SK-N-SH treated with all-trans-retinoic acid at 6 μM for 48 hours (cell line): ENCODE measurements at regions not wholly inside any gene's neighbourhood (a gene's known extent, or its start where the extent isn't known, plus 50 kb on each side); places are given as distances from the start of the nearest gene placed in this dataset.

ENCODE experiments used
- BACH2 ChIP-seq: fragments of 250-450 bp; sonication (Bioruptor Pico); IDR thresholded peaks from 2 replicates; pipeline ENCODE4 v1.9.0; 2021; ENCODE audit warnings: mild to moderate bottlenecking, borderline replicate concordance
- ESRRG ChIP-seq: fragments of 250-450 bp; sonication (Bioruptor Pico); IDR thresholded peaks from 2 replicates; pipeline ENCODE4 v1.6.1; 2021; ENCODE audit warnings: mild to moderate bottlenecking
- ISL1 ChIP-seq: fragments of 250-450 bp; sonication (Bioruptor Pico); IDR thresholded peaks from 2 replicates; pipeline ENCODE4 v2.1.2; 2022; ENCODE audit warnings: mild to moderate bottlenecking, moderate library complexity
- OSR1 ChIP-seq: fragments of 250-450 bp; sonication (Bioruptor Pico); IDR thresholded peaks from 2 replicates; pipeline ENCODE4 v1.8.0; 2022; ENCODE audit warnings: moderate library complexity, mild to moderate bottlenecking, inconsistent platforms
- TCF4 ChIP-seq: fragments of 250-450 bp; sonication (Bioruptor Pico); IDR thresholded peaks from 2 replicates; pipeline ENCODE4 v1.8.0; 2021; ENCODE audit warnings: mild to moderate bottlenecking, moderate library complexity, borderline replicate concordance
- ZC3H10 ChIP-seq: fragments of 250-450 bp; sonication (Bioruptor Pico); IDR thresholded peaks from 2 replicates; pipeline ENCODE4 v1.5.1; 2021; ENCODE audit warnings: mild to moderate bottlenecking, moderate library complexity
- ZFP3 ChIP-seq: fragments of 250-450 bp; sonication (Bioruptor Pico); IDR thresholded peaks from 2 replicates; pipeline ENCODE4 v1.5.0; 2020; ENCODE audit warnings: mild to moderate bottlenecking, moderate library complexity
- ZFP30 ChIP-seq: fragments of 450-650 bp; formaldehyde crosslinking; IDR thresholded peaks from 2 replicates; pipeline ENCODE4 v1.5.0; 2022; ENCODE audit warnings: mild to moderate bottlenecking, moderate library complexity
- ZNF70 ChIP-seq: fragments of 450-650 bp; formaldehyde crosslinking; IDR thresholded peaks from 2 replicates; pipeline ENCODE4 v1.5.0; 2020; ENCODE audit warnings: mild to moderate bottlenecking, moderate library complexity
- TF ChIP-seq, protein P1 (sequence below): fragments of 250-450 bp; sonication (Bioruptor Pico); IDR thresholded peaks from 2 replicates; pipeline ENCODE4 v1.8.0; 2020; ENCODE audit warnings: mild to moderate bottlenecking, moderate library complexity, borderline replicate concordance
- TF ChIP-seq, protein P2 (sequence below): fragments of 250-450 bp; sonication (Bioruptor Pico); IDR thresholded peaks from 2 replicates; pipeline ENCODE4 v1.8.0; 2021; ENCODE audit warnings: low read depth, mild to moderate bottlenecking, moderate library complexity, borderline replicate concordance
- TF ChIP-seq, protein P3 (sequence below): fragments of 250-450 bp; sonication (Bioruptor Pico); IDR thresholded peaks from 2 replicates; pipeline ENCODE4 v1.5.1; 2020; ENCODE audit warnings: low read depth, mild to moderate bottlenecking, moderate library complexity
- TF ChIP-seq, protein P4 (sequence below): fragments of 250-450 bp; sonication (Bioruptor Pico); IDR thresholded peaks from 2 replicates; pipeline ENCODE4 v1.5.1; 2021; ENCODE audit warnings: mild to moderate bottlenecking, moderate library complexity

DNA sequence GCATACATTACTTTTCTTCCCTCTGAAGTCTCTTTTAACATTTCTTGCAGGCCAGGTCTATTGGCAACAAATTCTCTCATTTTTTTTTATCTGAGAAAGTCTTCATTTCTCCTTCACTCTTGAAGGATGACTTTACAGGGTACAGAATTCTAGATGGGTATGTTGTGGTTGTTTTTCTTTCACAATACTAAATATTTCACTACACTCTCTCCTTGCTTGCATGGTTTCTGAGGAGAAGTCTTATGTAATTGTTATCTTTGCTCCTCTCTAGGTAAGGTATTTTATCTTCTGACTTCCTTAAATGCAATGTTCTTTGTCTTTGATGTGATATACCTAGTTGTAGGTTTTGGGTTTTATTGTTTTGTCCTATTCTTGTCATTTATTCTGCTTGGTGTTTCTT, 371.1 kb downstream of the FIGN start:
- TF ChIP-seq, protein P1, sequence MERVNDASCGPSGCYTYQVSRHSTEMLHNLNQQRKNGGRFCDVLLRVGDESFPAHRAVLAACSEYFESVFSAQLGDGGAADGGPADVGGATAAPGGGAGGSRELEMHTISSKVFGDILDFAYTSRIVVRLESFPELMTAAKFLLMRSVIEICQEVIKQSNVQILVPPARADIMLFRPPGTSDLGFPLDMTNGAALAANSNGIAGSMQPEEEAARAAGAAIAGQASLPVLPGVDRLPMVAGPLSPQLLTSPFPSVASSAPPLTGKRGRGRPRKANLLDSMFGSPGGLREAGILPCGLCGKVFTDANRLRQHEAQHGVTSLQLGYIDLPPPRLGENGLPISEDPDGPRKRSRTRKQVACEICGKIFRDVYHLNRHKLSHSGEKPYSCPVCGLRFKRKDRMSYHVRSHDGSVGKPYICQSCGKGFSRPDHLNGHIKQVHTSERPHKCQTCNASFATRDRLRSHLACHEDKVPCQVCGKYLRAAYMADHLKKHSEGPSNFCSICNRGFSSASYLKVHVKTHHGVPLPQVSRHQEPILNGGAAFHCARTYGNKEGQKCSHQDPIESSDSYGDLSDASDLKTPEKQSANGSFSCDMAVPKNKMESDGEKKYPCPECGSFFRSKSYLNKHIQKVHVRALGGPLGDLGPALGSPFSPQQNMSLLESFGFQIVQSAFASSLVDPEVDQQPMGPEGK (CRISPR knock-in tag), result no peak
- TF ChIP-seq OSR1 (CRISPR knock-in tag) (no peak), ESRRG (CRISPR knock-in tag) (no peak), TCF4 (CRISPR knock-in tag) (no peak), BACH2 (CRISPR knock-in tag) (no peak), ZFP3 (CRISPR knock-in tag) (no peak), ISL1 (CRISPR knock-in tag) (no peak), ZC3H10 (CRISPR knock-in tag) (no peak), ZFP30 (CRISPR knock-in tag) (no peak), ZNF70 (CRISPR knock-in tag) (no peak)
- TF ChIP-seq, protein P2, sequence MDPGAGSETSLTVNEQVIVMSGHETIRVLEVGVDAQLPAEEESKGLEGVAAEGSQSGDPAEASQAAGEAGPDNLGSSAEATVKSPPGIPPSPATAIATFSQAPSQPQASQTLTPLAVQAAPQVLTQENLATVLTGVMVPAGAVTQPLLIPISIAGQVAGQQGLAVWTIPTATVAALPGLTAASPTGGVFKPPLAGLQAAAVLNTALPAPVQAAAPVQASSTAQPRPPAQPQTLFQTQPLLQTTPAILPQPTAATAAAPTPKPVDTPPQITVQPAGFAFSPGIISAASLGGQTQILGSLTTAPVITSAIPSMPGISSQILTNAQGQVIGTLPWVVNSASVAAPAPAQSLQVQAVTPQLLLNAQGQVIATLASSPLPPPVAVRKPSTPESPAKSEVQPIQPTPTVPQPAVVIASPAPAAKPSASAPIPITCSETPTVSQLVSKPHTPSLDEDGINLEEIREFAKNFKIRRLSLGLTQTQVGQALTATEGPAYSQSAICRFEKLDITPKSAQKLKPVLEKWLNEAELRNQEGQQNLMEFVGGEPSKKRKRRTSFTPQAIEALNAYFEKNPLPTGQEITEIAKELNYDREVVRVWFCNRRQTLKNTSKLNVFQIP, result no peak
- TF ChIP-seq, protein P3, sequence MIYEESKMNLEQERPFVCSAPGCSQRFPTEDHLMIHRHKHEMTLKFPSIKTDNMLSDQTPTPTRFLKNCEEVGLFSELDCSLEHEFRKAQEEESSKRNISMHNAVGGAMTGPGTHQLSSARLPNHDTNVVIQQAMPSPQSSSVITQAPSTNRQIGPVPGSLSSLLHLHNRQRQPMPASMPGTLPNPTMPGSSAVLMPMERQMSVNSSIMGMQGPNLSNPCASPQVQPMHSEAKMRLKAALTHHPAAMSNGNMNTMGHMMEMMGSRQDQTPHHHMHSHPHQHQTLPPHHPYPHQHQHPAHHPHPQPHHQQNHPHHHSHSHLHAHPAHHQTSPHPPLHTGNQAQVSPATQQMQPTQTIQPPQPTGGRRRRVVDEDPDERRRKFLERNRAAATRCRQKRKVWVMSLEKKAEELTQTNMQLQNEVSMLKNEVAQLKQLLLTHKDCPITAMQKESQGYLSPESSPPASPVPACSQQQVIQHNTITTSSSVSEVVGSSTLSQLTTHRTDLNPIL (CRISPR knock-in tag), result no peak
- TF ChIP-seq, protein P4, sequence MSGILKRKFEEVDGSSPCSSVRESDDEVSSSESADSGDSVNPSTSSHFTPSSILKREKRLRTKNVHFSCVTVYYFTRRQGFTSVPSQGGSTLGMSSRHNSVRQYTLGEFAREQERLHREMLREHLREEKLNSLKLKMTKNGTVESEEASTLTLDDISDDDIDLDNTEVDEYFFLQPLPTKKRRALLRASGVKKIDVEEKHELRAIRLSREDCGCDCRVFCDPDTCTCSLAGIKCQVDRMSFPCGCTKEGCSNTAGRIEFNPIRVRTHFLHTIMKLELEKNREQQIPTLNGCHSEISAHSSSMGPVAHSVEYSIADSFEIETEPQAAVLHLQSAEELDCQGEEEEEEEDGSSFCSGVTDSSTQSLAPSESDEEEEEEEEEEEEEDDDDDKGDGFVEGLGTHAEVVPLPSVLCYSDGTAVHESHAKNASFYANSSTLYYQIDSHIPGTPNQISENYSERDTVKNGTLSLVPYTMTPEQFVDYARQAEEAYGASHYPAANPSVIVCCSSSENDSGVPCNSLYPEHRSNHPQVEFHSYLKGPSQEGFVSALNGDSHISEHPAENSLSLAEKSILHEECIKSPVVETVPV (CRISPR knock-in tag), result no peak
